K562 (cell line): ENCODE measurements at regions not wholly inside any gene's neighbourhood (a gene's known extent, or its start where the extent isn't known, plus 50 kb on each side); places are given as distances from the start of the nearest gene placed in this dataset.

Source experiments
- ATAC-seq: fragments of 200-7000 bp; cut with Tn5 transposase; 3 replicates; pipeline ENCODE4 v1.9.1; 2020; ENCODE audit warnings: moderate library complexity
- BruUV-seq: library from RNA; stranded (reverse); fragments of 400-500 nt; replicated peaks from 2 replicates; lab custom pipeline; 2021; lab: Mats Ljungman, UMichigan
- CTCF ChIA-PET: fragments of 300-600 bp; formaldehyde crosslinking; extraction: SDS; loops from one replicate; lab custom pipeline; 2021; ENCODE audit warnings: low intra/inter-chr PET ratio; lab: Yijun Ruan, JAX
- POLR2A ChIA-PET: fragments of 300-600, 350-650 bp; sonication (Branson Sonifier 250); formaldehyde crosslinking; extraction: SDS; loops from one replicate; lab custom pipeline; 2021; ENCODE audit warnings: antibody characterized with exemption, inconsistent platforms; lab: Yijun Ruan, JAX
- DNase-seq, 4 experiments: peaks; one replicate each; pipeline versions ENCODE4 v3.0.0 to v3.0.0-alpha.2; 2011 to 2018; ENCODE audit warnings: low spot score in 3 of 4, mixed read lengths in 3 of 4; ENCODE audit errors: extremely low read depth in 1 of 4
- FAIRE-seq: peaks from 2 replicates; lab custom pipeline; 2011; peaks lifted over from hg19 to GRCh38; lab: Jason Lieb, UNC
- H2AFZ ChIP-seq: 2 replicates; pipeline ENCODE4 v1.6.0; 2011; ENCODE audit warnings: low read depth, low read length, control low read depth, inconsistent platforms
- H3K27ac ChIP-seq: fragments of 200-600 bp; 3 replicates; pipeline ENCODE4 v1.8.0; 2011; ENCODE audit warnings: low read depth, mild to moderate bottlenecking, control low read depth, inconsistent platforms, low read length, moderate library complexity, mixed read lengths; ENCODE audit errors: extremely low read depth
- H3K27me3 ChIP-seq, 2 experiments: fragments of 300-600 bp in 1 of 2; 2 replicates in 1 of 2; 3 replicates in 1 of 2; pipeline versions ENCODE4 v1.6.0 to v1.8.0; 2011; ENCODE audit warnings: inconsistent platforms in 2 of 2, low read length in 2 of 2, mild to moderate bottlenecking in 1 of 2, mixed read lengths in 1 of 2, moderate library complexity in 1 of 2; ENCODE audit not compliant: control insufficient read depth in 2 of 2, insufficient read depth in 2 of 2
- H3K36me3 ChIP-seq: fragments of 300-600 bp; 3 replicates; pipeline ENCODE4 v1.8.0; 2011; ENCODE audit warnings: mild to moderate bottlenecking, low read length, inconsistent platforms; ENCODE audit not compliant: control insufficient read depth, insufficient read depth
- H3K4me1 ChIP-seq, 2 experiments: fragments of 200-600 bp in 1 of 2; replicated peaks in 1 of 2; 2 replicates in 1 of 2; 3 replicates in 1 of 2; pipeline versions ENCODE4 v1.5.1 to v1.8.0; 2011; ENCODE audit warnings: inconsistent platforms in 2 of 2, low read length in 2 of 2, mild to moderate bottlenecking in 1 of 2, mixed read lengths in 1 of 2, moderate library complexity in 1 of 2; ENCODE audit not compliant: control insufficient read depth in 2 of 2, insufficient read depth in 2 of 2
- H3K4me2 ChIP-seq: 2 replicates; pipeline ENCODE4 v1.6.1; 2011; ENCODE audit warnings: low read length, control low read depth, inconsistent platforms, mixed read lengths; ENCODE audit not compliant: insufficient read depth
- H3K4me3 ChIP-seq: fragments of 200-600 bp; sonication (generic), shearing (Covaris generic); 2 replicates; pipeline ENCODE4 v1.5.1; 2016; ENCODE audit warnings: control low read depth, inconsistent platforms
- H3K79me2 ChIP-seq: fragments of 200-600 bp; 3 replicates; pipeline ENCODE4 v1.8.0; 2011; ENCODE audit warnings: low read length, inconsistent platforms; ENCODE audit not compliant: control insufficient read depth, insufficient read depth
- H3K9ac ChIP-seq, 2 experiments: 2 replicates each; pipeline versions ENCODE4 v1.6.0 to v1.6.1; 2011; ENCODE audit warnings: low read depth in 2 of 2, low read length in 2 of 2, control low read depth in 1 of 2, inconsistent platforms in 1 of 2, mild to moderate bottlenecking in 1 of 2, mixed read lengths in 1 of 2; ENCODE audit not compliant: insufficient read depth in 1 of 2
- H3K9me1 ChIP-seq: one replicate; pipeline ENCODE4 v1.6.0; 2011; ENCODE audit warnings: inconsistent platforms, mild to moderate bottlenecking, low read length, moderate library complexity; ENCODE audit not compliant: control insufficient read depth, insufficient read depth
- H3K9me3 ChIP-seq: replicated peaks from 2 replicates; pipeline ENCODE4 v1.5.1; 2011; ENCODE audit warnings: low read depth, low read length, inconsistent platforms; ENCODE audit not compliant: control insufficient read depth, insufficient read depth
- H4K20me1 ChIP-seq: replicated peaks from 2 replicates; pipeline ENCODE4 v1.6.1; 2011; ENCODE audit warnings: low read length, inconsistent platforms, mixed read lengths; ENCODE audit not compliant: control insufficient read depth, insufficient read depth
- MAZ ChIP-seq, 2 experiments: fragments of 450-650 bp in 1 of 2; sonication (generic) in 1 of 2; formaldehyde crosslinking; IDR thresholded peaks in 1 of 2; conservative IDR thresholded peaks in 1 of 2; 2 replicates each; pipeline versions ENCODE4 v1.4.0 to v1.5.0; 2020; ENCODE audit warnings: mild to moderate bottlenecking in 1 of 2, missing genetic modification reagents in 1 of 2
- PREB ChIP-seq: sonication (generic); formaldehyde crosslinking; IDR thresholded peaks from 2 replicates; pipeline ENCODE4 v1.8.1; 2023; ENCODE audit warnings: mild to moderate bottlenecking, missing genetic modification reagents
- TRIM28 ChIP-seq: fragments of 450-650 bp; IDR thresholded peaks from 2 replicates; pipeline ENCODE4 v1.6.1; 2017
- WGBS: fragments of 100-300 bp; shearing (Covaris generic); methylation state at CpG from one replicate; pipeline ENCODE4 v1.1.6; 2016; ENCODE audit warnings: low coverage, mixed read lengths; ENCODE audit not compliant: insufficient coverage; ENCODE audit errors: missing lambda C conversion rate; 5-methylcytosine and 5-hydroxymethylcytosine counted together
- in situ Hi-C: fragments of 300-500 bp; cut with MboI; formaldehyde crosslinking; loops from 4 replicates; pipeline ENCODE4 v1.15.0; 2018; ENCODE audit warnings: inconsistent platforms, mixed read lengths
- intact Hi-C: fragments of 100-400 bp; cut with micrococcal nuclease; formaldehyde crosslinking; loops from 2 replicates; pipeline ENCODE4 v1.14.2; 2022
- TF ChIP-seq, protein P1 (sequence below): fragments of 200-600 bp; sonication (generic); IDR thresholded peaks from one replicate; pipeline ENCODE4 v1.6.1; 2012; ENCODE audit warnings: mild to moderate bottlenecking, low read depth, low read length, inconsistent platforms

- WGBS = 0% methylated on average over 3 of the region's 3 CpGs
- ATAC-seq (no peak), FAIRE-seq (no peak), DNase-seq (no peak)
- Histone ChIP-seq H3K79me2 (no peaks in the 10 kb centered on the region), H3K4me2 (no peak overlapping the region), H2AFZ (no peak overlapping the region), H3K36me3 (no peaks in the 10 kb centered on the region), H3K9me3 (no peaks in the 10 kb centered on the region), H3K27ac (no peak overlapping the region), H3K9me1 (no peaks in the 10 kb centered on the region), H3K9ac (no peak overlapping the region), H4K20me1 (no peaks in the 10 kb centered on the region), H3K4me1 (no peaks in the 10 kb centered on the region), H3K4me3 (no peak overlapping the region), H3K27me3 (no peaks in the 10 kb centered on the region)
- no peak for TF ChIP-seq PREB (CRISPR knock-in tag)
- BruUV-seq = no TSS peak
- in situ Hi-C loops = no loop called here
- ChIA-PET POLR2A (no interaction called here), CTCF (no interaction called here)
- intact Hi-C loops = no loop called here
Measured at GRCh38 chr1:98197356-98197755, 276.5 kb upstream of the DPYD start.

- WGBS = 0% methylated on average over 2 of the region's 2 CpGs
- no peaks in the 10 kb centered on the region for H4K20me1 ChIP-seq
- no peaks in the 10 kb centered on the region for H3K4me1 ChIP-seq
- H3K9me1 ChIP-seq = no peaks in the 10 kb centered on the region
- DNase-seq (no peak), ATAC-seq (no peak), FAIRE-seq (no peak)
- H3K36me3 ChIP-seq = no peaks in the 10 kb centered on the region
- H3K79me2 ChIP-seq = no peaks in the 10 kb centered on the region
- no peaks in the 10 kb centered on the region for H3K27me3 ChIP-seq
- POLR2A ChIA-PET = no interaction called here
- H3K4me2 ChIP-seq = no peak overlapping the region
- no peaks in the 10 kb centered on the region for H3K9me3 ChIP-seq
- no peak overlapping the region for H3K4me3 ChIP-seq
- in situ Hi-C loops (no loop called here), intact Hi-C loops (no loop called here)
- BruUV-seq = no TSS peak
- H3K27ac ChIP-seq = no peak overlapping the region
- no peak overlapping the region for H3K9ac ChIP-seq
- no peak overlapping the region for H2AFZ ChIP-seq
- CTCF ChIA-PET = no interaction called here
- TF ChIP-seq TRIM28 (no peak), MAZ (CRISPR knock-in tag; conservative IDR thresholded peaks at IDR 0.05 in 1 of 2, IDR thresholded peaks at IDR 0.05 in 1 of 2) (no peak)
- TF ChIP-seq, protein P1, sequence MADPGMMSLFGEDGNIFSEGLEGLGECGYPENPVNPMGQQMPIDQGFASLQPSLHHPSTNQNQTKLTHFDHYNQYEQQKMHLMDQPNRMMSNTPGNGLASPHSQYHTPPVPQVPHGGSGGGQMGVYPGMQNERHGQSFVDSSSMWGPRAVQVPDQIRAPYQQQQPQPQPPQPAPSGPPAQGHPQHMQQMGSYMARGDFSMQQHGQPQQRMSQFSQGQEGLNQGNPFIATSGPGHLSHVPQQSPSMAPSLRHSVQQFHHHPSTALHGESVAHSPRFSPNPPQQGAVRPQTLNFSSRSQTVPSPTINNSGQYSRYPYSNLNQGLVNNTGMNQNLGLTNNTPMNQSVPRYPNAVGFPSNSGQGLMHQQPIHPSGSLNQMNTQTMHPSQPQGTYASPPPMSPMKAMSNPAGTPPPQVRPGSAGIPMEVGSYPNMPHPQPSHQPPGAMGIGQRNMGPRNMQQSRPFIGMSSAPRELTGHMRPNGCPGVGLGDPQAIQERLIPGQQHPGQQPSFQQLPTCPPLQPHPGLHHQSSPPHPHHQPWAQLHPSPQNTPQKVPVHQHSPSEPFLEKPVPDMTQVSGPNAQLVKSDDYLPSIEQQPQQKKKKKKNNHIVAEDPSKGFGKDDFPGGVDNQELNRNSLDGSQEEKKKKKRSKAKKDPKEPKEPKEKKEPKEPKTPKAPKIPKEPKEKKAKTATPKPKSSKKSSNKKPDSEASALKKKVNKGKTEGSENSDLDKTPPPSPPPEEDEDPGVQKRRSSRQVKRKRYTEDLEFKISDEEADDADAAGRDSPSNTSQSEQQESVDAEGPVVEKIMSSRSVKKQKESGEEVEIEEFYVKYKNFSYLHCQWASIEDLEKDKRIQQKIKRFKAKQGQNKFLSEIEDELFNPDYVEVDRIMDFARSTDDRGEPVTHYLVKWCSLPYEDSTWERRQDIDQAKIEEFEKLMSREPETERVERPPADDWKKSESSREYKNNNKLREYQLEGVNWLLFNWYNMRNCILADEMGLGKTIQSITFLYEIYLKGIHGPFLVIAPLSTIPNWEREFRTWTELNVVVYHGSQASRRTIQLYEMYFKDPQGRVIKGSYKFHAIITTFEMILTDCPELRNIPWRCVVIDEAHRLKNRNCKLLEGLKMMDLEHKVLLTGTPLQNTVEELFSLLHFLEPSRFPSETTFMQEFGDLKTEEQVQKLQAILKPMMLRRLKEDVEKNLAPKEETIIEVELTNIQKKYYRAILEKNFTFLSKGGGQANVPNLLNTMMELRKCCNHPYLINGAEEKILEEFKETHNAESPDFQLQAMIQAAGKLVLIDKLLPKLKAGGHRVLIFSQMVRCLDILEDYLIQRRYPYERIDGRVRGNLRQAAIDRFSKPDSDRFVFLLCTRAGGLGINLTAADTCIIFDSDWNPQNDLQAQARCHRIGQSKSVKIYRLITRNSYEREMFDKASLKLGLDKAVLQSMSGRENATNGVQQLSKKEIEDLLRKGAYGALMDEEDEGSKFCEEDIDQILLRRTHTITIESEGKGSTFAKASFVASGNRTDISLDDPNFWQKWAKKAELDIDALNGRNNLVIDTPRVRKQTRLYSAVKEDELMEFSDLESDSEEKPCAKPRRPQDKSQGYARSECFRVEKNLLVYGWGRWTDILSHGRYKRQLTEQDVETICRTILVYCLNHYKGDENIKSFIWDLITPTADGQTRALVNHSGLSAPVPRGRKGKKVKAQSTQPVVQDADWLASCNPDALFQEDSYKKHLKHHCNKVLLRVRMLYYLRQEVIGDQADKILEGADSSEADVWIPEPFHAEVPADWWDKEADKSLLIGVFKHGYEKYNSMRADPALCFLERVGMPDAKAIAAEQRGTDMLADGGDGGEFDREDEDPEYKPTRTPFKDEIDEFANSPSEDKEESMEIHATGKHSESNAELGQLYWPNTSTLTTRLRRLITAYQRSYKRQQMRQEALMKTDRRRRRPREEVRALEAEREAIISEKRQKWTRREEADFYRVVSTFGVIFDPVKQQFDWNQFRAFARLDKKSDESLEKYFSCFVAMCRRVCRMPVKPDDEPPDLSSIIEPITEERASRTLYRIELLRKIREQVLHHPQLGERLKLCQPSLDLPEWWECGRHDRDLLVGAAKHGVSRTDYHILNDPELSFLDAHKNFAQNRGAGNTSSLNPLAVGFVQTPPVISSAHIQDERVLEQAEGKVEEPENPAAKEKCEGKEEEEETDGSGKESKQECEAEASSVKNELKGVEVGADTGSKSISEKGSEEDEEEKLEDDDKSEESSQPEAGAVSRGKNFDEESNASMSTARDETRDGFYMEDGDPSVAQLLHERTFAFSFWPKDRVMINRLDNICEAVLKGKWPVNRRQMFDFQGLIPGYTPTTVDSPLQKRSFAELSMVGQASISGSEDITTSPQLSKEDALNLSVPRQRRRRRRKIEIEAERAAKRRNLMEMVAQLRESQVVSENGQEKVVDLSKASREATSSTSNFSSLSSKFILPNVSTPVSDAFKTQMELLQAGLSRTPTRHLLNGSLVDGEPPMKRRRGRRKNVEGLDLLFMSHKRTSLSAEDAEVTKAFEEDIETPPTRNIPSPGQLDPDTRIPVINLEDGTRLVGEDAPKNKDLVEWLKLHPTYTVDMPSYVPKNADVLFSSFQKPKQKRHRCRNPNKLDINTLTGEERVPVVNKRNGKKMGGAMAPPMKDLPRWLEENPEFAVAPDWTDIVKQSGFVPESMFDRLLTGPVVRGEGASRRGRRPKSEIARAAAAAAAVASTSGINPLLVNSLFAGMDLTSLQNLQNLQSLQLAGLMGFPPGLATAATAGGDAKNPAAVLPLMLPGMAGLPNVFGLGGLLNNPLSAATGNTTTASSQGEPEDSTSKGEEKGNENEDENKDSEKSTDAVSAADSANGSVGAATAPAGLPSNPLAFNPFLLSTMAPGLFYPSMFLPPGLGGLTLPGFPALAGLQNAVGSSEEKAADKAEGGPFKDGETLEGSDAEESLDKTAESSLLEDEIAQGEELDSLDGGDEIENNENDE = no peak
Measured at GRCh38 chr1:98196012-98196411, 275.2 kb upstream of the DPYD start.
